ENCODE measurements at regions not wholly inside any gene's neighbourhood (a gene's known extent, or its start where the extent isn't known, plus 50 kb on each side); places are given as distances from the start of the nearest gene placed in this dataset.

GRCh38 chr12:89863968-89864367 lies 155.3 kb upstream of the ATP2B1 start:
- TF ChIP-seq POLR2A (IDR thresholded peaks at IDR 0.05) (no peak), CTCF (IDR thresholded peaks at IDR 0.05) (no peak), POLR2AphosphoS5 (IDR thresholded peaks at IDR 0.05; ENCODE audit: insufficient read depth in 1 of 2, low read depth in 1 of 2) (no peak)

Data from vagina (tissue), 2 donors.